Gastrocnemius medialis (tissue), 4 donors: ENCODE measurements at regions not wholly inside any gene's neighbourhood (a gene's known extent, or its start where the extent isn't known, plus 50 kb on each side); places are given as distances from the start of the nearest gene placed in this dataset.

Experiments used
- ATAC-seq, 2 donors: fragments of 150-250 bp; one replicate each; pipeline ENCODE4 v1.9.1; 2016
- DNase-seq, 2 donors: peaks; one replicate each; pipeline ENCODE4 v3.0.0-alpha.2; 2019
- H3K27ac ChIP-seq, 4 donors: fragments of 200-600 bp; sonication (generic); 1 replicate in 1 of 4; 2 replicates in 3 of 4; pipeline ENCODE4 v1.5.1; 2016 to 2018; ENCODE audit warnings: mild to moderate bottlenecking in 2 of 4, moderate library complexity in 1 of 4
- H3K27me3 ChIP-seq, 3 donors: fragments of 200-600 bp; sonication (generic) in 2 of 3; 1 replicate in 1 of 3; 2 replicates in 2 of 3; pipeline versions ENCODE4 v1.5.1 to v1.6.0; 2016 to 2019; ENCODE audit warnings: mild to moderate bottlenecking in 1 of 3, moderate library complexity in 1 of 3
- H3K36me3 ChIP-seq, 2 donors: fragments of 200-600 bp; sonication (generic) in 1 of 2; one replicate each; pipeline ENCODE4 v1.5.1; 2017 to 2018
- H3K4me1 ChIP-seq, 2 donors: fragments of 200-600 bp; sonication (generic) in 1 of 2; one replicate each; pipeline ENCODE4 v1.5.1; 2016 to 2017; ENCODE audit warnings: mild to moderate bottlenecking in 2 of 2
- H3K4me3 ChIP-seq, 4 donors: fragments of 200-600 bp; sonication (generic) in 3 of 4; 1 replicate in 1 of 4; 2 replicates in 3 of 4; pipeline ENCODE4 v1.5.1; 2016 to 2019; ENCODE audit warnings: mild to moderate bottlenecking in 2 of 4
- H3K9me3 ChIP-seq, 3 donors: fragments of 200-600 bp; sonication (generic) in 2 of 3; 1 replicate in 1 of 3; 2 replicates in 2 of 3; pipeline ENCODE4 v1.5.1; 2016 to 2019
- CTCF ChIP-seq, 5 experiments: fragments of 450-650 bp in 3 of 5; fragments of 200-600 bp in 2 of 5; sonication (generic) in 2 of 5; IDR thresholded peaks in 4 of 5; conservative IDR thresholded peaks in 1 of 5; 1 replicate in 4 of 5; 2 replicates in 1 of 5; pipeline ENCODE4 v1.5.1; 2016 to 2019; ENCODE audit warnings: antibody characterized with exemption in 5 of 5, mild to moderate bottlenecking in 3 of 5, moderate library complexity in 3 of 5
- POLR2A ChIP-seq, 2 donors: fragments of 450-650 bp; IDR thresholded peaks; one replicate each; pipeline ENCODE4 v1.6.1; 2017; ENCODE audit warnings: antibody characterized with exemption in 2 of 2, mild to moderate bottlenecking in 2 of 2, moderate library complexity in 2 of 2
- in situ Hi-C, 4 donors: fragments of 200-750 bp; cut with MboI; loops; one replicate each; pipeline versions ENCODE4 v1.15.0 to v1.8.0; 2017; ENCODE audit warnings: low sequenced_read_pairs in 4 of 4
- intact Hi-C: fragments of 100-400 bp; cut with DNase I; formaldehyde crosslinking; loops from one replicate; pipeline ENCODE4 v1.15.1; 2023; ENCODE audit warnings: low total_unique reads

- Histone ChIP-seq H3K4me1 (no peaks in the 10 kb centered on the region), H3K27ac (no peak overlapping the region), H3K36me3 (no peaks in the 10 kb centered on the region), H3K9me3 (no peaks in the 10 kb centered on the region), H3K4me3 (no peak overlapping the region), H3K27me3 (no peaks in the 10 kb centered on the region)
- TF ChIP-seq CTCF (IDR thresholded peaks at IDR 0.05 in 4 of 5, conservative IDR thresholded peaks at IDR 0.05 in 1 of 5) (no peak), POLR2A (IDR thresholded peaks at IDR 0.05) (no peak)
- DNase-seq (peak in 1 of 2 donors; percentile 40), ATAC-seq (peak in 1 of 2 donors; percentile 21)
- in situ Hi-C loops (no loop called here), intact Hi-C loops (no loop called here)
These were observed 57.8 kb upstream of the TAB2 start for GRCh38 chr6:149259753-149260152.

DNA sequence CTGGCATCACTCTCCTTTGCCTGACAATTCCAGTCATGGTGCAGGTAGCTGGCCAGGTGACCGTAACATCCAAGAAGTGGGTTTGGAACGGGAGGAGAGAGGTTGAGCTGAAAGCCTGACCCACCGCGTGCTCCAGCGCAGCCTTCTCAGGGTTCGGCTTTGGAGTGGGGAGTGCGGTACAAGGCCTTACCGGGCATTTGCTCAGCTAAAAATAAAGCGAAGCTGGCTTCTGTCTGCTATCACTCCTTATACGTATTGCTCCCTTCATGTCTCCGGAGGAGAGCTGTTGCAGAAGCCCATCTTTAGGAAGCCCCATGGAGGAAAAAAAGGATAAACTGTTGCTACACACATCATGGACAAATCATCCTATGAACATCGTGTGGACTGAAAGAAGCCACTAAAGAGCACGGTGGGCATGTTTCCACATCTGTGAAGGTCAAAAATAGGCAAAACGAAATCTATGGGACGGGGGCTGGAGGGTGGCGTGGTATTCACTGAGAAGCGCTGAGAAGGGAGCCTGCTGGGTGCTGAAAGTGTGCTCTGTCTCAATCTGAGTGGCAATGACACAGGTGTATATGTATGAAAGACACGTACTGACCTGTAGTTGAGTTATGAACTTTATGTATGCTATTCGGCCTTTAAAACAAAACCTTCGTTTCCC is 57.2 kb upstream of the TAB2 start:
- Histone ChIP-seq H3K36me3 (no peaks in the 10 kb centered on the region), H3K27ac (no peak overlapping the region), H3K4me1 (no peaks in the 10 kb centered on the region), H3K27me3 (no peaks in the 10 kb centered on the region), H3K9me3 (no peaks in the 10 kb centered on the region), H3K4me3 (no peak overlapping the region)
- TF ChIP-seq POLR2A (IDR thresholded peaks at IDR 0.05) (no peak), CTCF (IDR thresholded peaks at IDR 0.05 in 4 of 5, conservative IDR thresholded peaks at IDR 0.05 in 1 of 5) (no peak)
- in situ Hi-C loops (no loop called here), intact Hi-C loops (no loop called here)
- ATAC-seq (no peak), DNase-seq (no peak)

GRCh38 chr6:149261364-149262040 is 56.0 kb upstream of the TAB2 start:
- in situ Hi-C loops: no loop called here
- TF ChIP-seq CTCF (IDR thresholded peaks at IDR 0.05 in 4 of 5, conservative IDR thresholded peaks at IDR 0.05 in 1 of 5): no peak
- no peak for TF ChIP-seq POLR2A (IDR thresholded peaks at IDR 0.05)
- no peaks in the 10 kb centered on the region for H3K36me3 ChIP-seq

DNA sequence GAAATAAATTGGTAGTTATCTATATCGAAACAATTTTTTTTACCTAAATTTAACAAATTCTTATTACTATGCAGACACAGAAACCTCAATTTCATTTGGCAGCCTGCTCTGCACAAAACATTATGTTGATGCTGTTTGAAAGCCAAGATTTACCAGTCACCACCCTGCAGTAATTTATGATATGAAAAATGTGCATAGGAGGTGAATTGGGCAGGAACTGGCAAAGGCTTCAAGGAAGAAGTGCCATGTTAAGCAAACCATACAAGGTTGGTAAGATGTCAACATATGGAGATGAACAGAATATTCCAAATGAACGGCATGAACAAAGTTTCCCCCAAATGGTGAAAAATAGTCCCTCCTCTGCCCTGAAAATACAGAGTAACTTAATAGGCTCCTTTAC is 54.2 kb upstream of the TAB2 start:
- Histone ChIP-seq H3K4me1 (no peaks in the 10 kb centered on the region), H3K27me3 (no peaks in the 10 kb centered on the region), H3K4me3 (no peak overlapping the region), H3K9me3 (no peaks in the 10 kb centered on the region), H3K36me3 (no peaks in the 10 kb centered on the region), H3K27ac (no peak overlapping the region)
- DNase-seq (no peak), ATAC-seq (no peak)
- in situ Hi-C loops: no loop called here
- no peak for TF ChIP-seq CTCF (IDR thresholded peaks at IDR 0.05 in 4 of 5, conservative IDR thresholded peaks at IDR 0.05 in 1 of 5)
- no peak for TF ChIP-seq POLR2A (IDR thresholded peaks at IDR 0.05)
- intact Hi-C loops: no loop called here

More at GRCh38 chr6:149261364-149262040, 56.0 kb upstream of the TAB2 start:
- Histone ChIP-seq H3K4me3 (no peak overlapping the region), H3K4me1 (no peaks in the 10 kb centered on the region), H3K9me3 (no peaks in the 10 kb centered on the region), H3K27ac (no peak overlapping the region), H3K27me3 (no peaks in the 10 kb centered on the region)
- ATAC-seq: no peak
- DNase-seq: no peak
- intact Hi-C loops: no loop called here
